HAP-1 (cell line): ENCODE measurements at regions not wholly inside any gene's neighbourhood (a gene's known extent, or its start where the extent isn't known, plus 50 kb on each side); places are given as distances from the start of the nearest gene placed in this dataset.

ENCODE experiments used
- DNase-seq, 2 experiments: peaks; one replicate each; pipeline ENCODE4 v3.0.0-alpha.2; 2016 to 2020; ENCODE audit warnings: low spot score in 2 of 2
- H3K27me3 ChIP-seq: fragments of 250-450 bp; sonication (Bioruptor Pico); 2 replicates; pipeline ENCODE4 v1.5.1; 2020; ENCODE audit warnings: low read depth, mild to moderate bottlenecking, moderate library complexity
- H3K36me3 ChIP-seq: fragments of 250-450 bp; sonication (Bioruptor Pico); replicated peaks from 2 replicates; pipeline ENCODE4 v1.5.1; 2020; ENCODE audit warnings: mild to moderate bottlenecking
- H3K4me1 ChIP-seq: fragments of 250-450 bp; sonication (Bioruptor Pico); 2 replicates; pipeline ENCODE4 v1.5.1; 2020; ENCODE audit warnings: mild to moderate bottlenecking
- H3K4me3 ChIP-seq: fragments of 250-450 bp; sonication (Bioruptor Pico); 2 replicates; pipeline ENCODE4 v1.5.1; 2020; ENCODE audit warnings: mild to moderate bottlenecking, moderate library complexity
- H3K9me3 ChIP-seq: fragments of 250-450 bp; sonication (Bioruptor Pico); 2 replicates; pipeline ENCODE4 v1.5.1; 2020; ENCODE audit warnings: mild to moderate bottlenecking, moderate library complexity
- in situ Hi-C: fragments of 300-500 bp; cut with MboI; formaldehyde crosslinking; loops from 3 replicates; pipeline ENCODE4 v1.14.3; 2020; ENCODE audit warnings: low sequenced_read_pairs, inconsistent platforms, mixed read lengths

DNA sequence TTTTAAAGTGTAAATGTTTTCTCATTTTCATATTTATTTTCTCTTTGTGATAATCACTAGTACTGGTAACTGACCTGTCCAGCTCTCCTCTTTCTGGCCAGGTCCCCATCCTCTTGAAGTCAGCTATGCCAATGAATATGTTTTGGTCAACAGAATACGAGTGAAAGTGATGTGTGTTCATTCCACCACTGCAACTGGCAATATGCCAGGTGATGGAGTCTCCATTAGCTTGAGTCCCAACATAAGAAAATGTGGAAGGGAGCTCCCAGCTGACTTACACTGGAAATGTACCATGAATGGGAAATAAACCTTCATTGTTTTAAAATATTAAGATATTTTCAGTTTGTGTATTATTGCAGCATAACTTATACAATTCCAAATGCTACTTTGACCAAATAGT lies 75.8 kb downstream of the CCDC34 start:
- DNase-seq: no peak
- in situ Hi-C loops: no loop called here

DNA sequence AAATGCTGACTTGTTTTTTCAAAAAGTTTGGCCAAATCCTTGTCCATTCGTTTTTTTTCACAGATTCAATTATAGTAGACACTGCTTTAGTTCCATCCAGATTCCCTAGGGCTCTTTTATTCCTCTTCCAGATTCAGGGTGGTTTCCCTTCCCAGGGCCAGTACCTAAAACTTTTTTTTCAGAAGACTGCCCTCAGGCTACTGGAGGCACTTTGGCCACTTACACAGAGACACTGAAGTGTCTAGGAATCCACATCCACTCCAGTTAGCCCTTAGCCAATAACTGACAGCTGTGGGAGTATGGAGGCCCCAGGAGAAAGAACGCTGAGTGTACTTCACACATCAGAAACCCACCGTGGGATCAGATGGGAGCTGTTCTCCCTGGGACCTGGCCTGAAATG lies 77.3 kb downstream of the CCDC34 start:
- no peak for DNase-seq
- in situ Hi-C loops: no loop called here
- Histone ChIP-seq H3K4me1 (peaks cover 6% of the 10 kb centered on the region), H3K27me3 (no peaks in the 10 kb centered on the region), H3K9me3 (peaks cover 6% of the 10 kb centered on the region), H3K36me3 (no peaks in the 10 kb centered on the region), H3K4me3 (no peak overlapping the region)

More for the DNA sequence above, 75.8 kb downstream of the CCDC34 start:
- Histone ChIP-seq H3K27me3 (no peaks in the 10 kb centered on the region), H3K9me3 (peaks cover 20% of the 10 kb centered on the region), H3K36me3 (no peaks in the 10 kb centered on the region), H3K4me1 (peaks cover 6% of the 10 kb centered on the region), H3K4me3 (no peak overlapping the region)

DNA sequence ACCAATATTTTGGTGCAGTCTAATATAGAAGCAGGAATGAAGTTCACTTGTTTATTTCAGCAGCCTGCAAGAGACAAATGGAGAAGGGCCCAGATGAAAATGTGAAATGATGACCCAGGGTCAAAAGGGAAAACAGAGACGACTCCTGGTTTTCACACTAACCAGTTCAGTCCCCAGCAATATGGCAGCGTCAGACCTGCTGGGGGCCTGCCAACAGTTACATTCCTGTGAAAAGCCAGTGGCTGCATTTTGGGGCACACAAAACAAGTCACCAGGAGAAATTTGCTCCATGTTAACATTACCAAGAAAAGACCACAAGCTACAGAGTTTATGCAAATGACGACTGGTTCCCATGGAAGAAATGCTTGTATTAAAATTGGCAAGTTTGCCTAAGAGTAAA lies 80.2 kb downstream of the CCDC34 start:
- in situ Hi-C loops: no loop called here
- DNase-seq: no peak
- no peaks in the 10 kb centered on the region for H3K36me3 ChIP-seq
- H3K27me3 ChIP-seq: no peaks in the 10 kb centered on the region
- no peaks in the 10 kb centered on the region for H3K4me1 ChIP-seq
- no peaks in the 10 kb centered on the region for H3K9me3 ChIP-seq
- no peak overlapping the region for H3K4me3 ChIP-seq

GRCh38 chr11:27281740-27282590 lies 81.0 kb downstream of the CCDC34 start:
- no peaks in the 10 kb centered on the region for H3K4me1 ChIP-seq
- peaks cover 2% of the 10 kb centered on the region; the same call in 1 of the 2 replicates for H3K27me3 ChIP-seq
- DNase-seq: no peak
- H3K9me3 ChIP-seq: no peaks in the 10 kb centered on the region
- H3K36me3 ChIP-seq: no peaks in the 10 kb centered on the region
- in situ Hi-C loops: no loop called here
- H3K4me3 ChIP-seq: no peak overlapping the region

DNA sequence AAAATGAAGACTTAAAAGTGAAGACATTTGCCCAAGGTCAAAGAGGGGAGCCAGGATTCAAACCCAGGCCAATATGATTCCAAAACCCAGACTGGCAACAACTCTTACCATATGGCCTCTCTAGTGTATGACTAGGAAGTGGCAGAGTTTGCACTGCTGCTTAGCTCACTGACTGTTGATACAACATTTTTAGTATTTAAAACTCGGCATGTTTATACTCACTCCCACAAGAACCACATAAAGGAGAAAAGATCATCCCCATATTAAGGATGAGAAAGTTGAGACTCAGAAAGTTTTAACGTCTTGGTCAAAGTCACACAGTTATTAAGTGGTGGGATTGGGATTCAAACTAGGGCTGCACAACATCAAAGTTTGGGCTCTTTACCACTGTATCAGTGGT lies 81.7 kb downstream of the CCDC34 start:
- H3K4me1 ChIP-seq: no peaks in the 10 kb centered on the region
- H3K4me3 ChIP-seq: no peak overlapping the region
- in situ Hi-C loops: no loop called here
- H3K9me3 ChIP-seq: no peaks in the 10 kb centered on the region
- H3K36me3 ChIP-seq: no peaks in the 10 kb centered on the region
- DNase-seq: no peak
- peaks cover 7% of the 10 kb centered on the region; the same call in 1 of the 2 replicates for H3K27me3 ChIP-seq

DNA sequence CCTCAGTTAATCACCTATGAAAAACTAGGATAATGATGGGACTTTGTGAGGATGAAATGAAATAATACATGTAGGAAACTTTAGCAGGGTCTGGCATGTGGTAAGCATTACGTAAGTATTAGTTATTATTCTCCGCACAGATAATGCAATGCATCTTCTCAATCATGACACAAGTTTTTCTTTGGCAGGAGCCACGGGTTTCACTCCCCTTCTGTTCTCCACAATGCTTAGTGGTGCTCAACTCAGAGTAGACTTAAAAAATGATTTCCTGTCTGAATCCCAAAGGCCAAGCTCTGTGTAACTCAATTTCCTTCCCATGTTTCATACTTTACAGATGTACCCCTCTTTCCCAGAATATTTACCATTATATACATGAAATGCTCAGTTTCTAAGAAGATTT lies 82.9 kb downstream of the CCDC34 start:
- in situ Hi-C loops: no loop called here
- H3K4me1 ChIP-seq: no peaks in the 10 kb centered on the region
- H3K9me3 ChIP-seq: no peaks in the 10 kb centered on the region
- DNase-seq: no peak
- H3K4me3 ChIP-seq: no peak overlapping the region
- peaks cover 7% of the 10 kb centered on the region; the same call in 1 of the 2 replicates for H3K27me3 ChIP-seq
- no peaks in the 10 kb centered on the region for H3K36me3 ChIP-seq

DNA sequence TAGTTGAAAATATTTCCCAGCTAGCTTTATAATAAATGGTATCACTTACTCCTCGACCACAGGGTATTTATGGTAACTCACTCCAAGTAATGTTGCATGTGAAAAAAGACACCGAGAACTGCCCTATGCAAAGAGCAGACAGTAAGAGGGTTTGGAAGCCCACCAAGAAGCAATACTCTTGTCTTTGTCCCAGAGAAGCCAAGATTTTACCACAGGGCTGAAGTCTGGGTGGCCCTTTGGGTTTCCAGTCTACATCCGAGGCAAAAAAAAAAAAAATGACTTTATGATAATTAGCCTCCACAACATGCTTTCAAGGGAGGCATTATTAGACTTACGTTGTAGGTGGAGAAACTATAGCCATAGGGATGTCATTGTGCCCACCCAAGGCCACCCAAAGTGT lies 83.6 kb downstream of the CCDC34 start:
- Histone ChIP-seq H3K4me1 (no peaks in the 10 kb centered on the region), H3K36me3 (no peaks in the 10 kb centered on the region), H3K27me3 (peaks cover 7% of the 10 kb centered on the region; the same call in 1 of the 2 replicates), H3K9me3 (no peaks in the 10 kb centered on the region), H3K4me3 (no peak overlapping the region)
- in situ Hi-C loops: no loop called here
- no peak for DNase-seq

- H3K4me3 ChIP-seq: no peak overlapping the region
- peaks cover 7% of the 10 kb centered on the region; the same call in 1 of the 2 replicates for H3K27me3 ChIP-seq
- H3K9me3 ChIP-seq: no peaks in the 10 kb centered on the region
- H3K36me3 ChIP-seq: no peaks in the 10 kb centered on the region
- in situ Hi-C loops: no loop called here
- no peak for DNase-seq
- H3K4me1 ChIP-seq: no peaks in the 10 kb centered on the region
These were observed 85.2 kb downstream of the CCDC34 start for GRCh38 chr11:27277843-27278242.

- Histone ChIP-seq H3K9me3 (no peaks in the 10 kb centered on the region; the same call in 1 of the 2 replicates), H3K4me3 (no peak overlapping the region), H3K27me3 (peaks cover 7% of the 10 kb centered on the region; the same call in 1 of the 2 replicates), H3K4me1 (no peaks in the 10 kb centered on the region), H3K36me3 (no peaks in the 10 kb centered on the region)
- DNase-seq: no peak
- in situ Hi-C loops: no loop called here
These were observed 86.9 kb downstream of the CCDC34 start for GRCh38 chr11:27276141-27276540.

GRCh38 chr11:27274854-27275395 lies 88.1 kb downstream of the CCDC34 start:
- no peak for DNase-seq
- no peak overlapping the region for H3K4me3 ChIP-seq
- peaks cover 7% of the 10 kb centered on the region; the same call in 1 of the 2 replicates for H3K27me3 ChIP-seq
- in situ Hi-C loops: no loop called here
- no peaks in the 10 kb centered on the region for H3K4me1 ChIP-seq
- H3K9me3 ChIP-seq: no peaks in the 10 kb centered on the region; the same call in 1 of the 2 replicates
- no peaks in the 10 kb centered on the region for H3K36me3 ChIP-seq

DNA sequence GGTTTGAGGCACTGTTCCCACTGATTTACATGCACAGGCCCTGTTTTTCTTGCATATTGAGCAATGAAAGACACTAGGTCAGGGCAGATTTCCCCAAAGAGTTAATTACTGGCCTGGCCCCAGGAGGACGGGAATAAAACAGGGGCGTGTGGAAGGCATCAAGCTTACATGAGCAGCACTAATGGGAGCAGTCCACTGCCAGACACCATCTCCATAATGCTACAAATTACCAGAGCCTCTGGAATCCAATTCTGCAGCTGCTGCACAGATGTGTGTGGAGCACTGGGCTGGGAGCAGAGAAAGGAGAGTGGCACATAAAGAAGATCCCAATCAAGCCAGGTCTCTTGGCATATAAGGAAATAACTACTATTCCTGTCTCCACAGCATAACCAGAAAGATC lies 96.9 kb downstream of the CCDC34 start:
- H3K4me3 ChIP-seq: no peak overlapping the region
- no peaks in the 10 kb centered on the region for H3K27me3 ChIP-seq
- no peaks in the 10 kb centered on the region for H3K9me3 ChIP-seq
- no peaks in the 10 kb centered on the region for H3K4me1 ChIP-seq
- no peaks in the 10 kb centered on the region for H3K36me3 ChIP-seq
- no peak for DNase-seq
- in situ Hi-C loops: no loop called here

DNA sequence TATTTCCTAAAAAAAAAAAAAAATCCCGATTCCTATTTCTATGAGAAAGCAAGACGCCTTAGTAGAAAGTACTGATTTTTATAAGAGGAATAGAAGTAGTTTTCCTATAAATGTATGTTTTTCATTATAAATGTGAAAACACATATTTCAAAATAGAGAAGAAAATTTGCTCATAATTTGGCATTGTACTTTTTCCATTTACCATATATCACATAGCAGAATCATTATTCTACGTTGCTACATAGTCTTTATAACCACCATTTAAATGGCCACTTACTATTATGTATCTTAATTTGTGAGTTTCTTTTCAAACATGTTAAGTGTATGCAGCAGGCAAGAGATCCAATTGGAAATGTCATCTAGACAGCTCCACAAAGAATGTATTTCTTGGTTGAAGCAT lies 99.0 kb downstream of the CCDC34 start:
- H3K4me3 ChIP-seq: no peak overlapping the region
- H3K9me3 ChIP-seq: no peaks in the 10 kb centered on the region
- H3K4me1 ChIP-seq: no peaks in the 10 kb centered on the region
- no peaks in the 10 kb centered on the region for H3K36me3 ChIP-seq
- in situ Hi-C loops: no loop called here
- no peak for DNase-seq
- H3K27me3 ChIP-seq: no peaks in the 10 kb centered on the region

GRCh38 chr11:27263046-27263445 lies 100.0 kb downstream of the CCDC34 start:
- H3K36me3 ChIP-seq: no peaks in the 10 kb centered on the region
- in situ Hi-C loops: no loop called here
- no peak for DNase-seq
- no peak overlapping the region for H3K4me3 ChIP-seq
- H3K4me1 ChIP-seq: no peaks in the 10 kb centered on the region
- H3K27me3 ChIP-seq: no peaks in the 10 kb centered on the region
- no peaks in the 10 kb centered on the region for H3K9me3 ChIP-seq

DNA sequence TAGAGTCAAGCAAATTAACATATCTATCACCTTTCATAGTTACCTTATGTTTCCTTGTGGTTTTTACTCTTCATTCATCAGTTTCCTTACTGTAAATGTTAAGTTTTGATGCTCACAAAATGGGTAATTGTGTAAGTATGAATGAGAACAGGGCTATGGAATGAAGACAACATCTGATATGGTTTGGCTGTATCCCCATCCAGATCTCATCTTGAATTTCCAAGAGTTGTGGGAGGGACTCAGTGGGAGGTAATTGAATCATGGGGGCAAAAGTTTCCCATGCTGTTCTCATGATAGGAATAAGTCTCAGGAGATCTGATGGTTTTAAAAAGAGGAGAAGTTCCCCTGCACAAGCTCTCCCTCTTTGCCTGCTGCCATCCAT lies 107.6 kb downstream of the CCDC34 start:
- DNase-seq: no peak
- in situ Hi-C loops: no loop called here
- no peaks in the 10 kb centered on the region for H3K27me3 ChIP-seq
- peaks cover 2% of the 10 kb centered on the region; the same call in 1 of the 2 replicates for H3K4me1 ChIP-seq
- no peak overlapping the region for H3K4me3 ChIP-seq
- peaks cover 7% of the 10 kb centered on the region; the same call in 1 of the 2 replicates for H3K9me3 ChIP-seq
- no peaks in the 10 kb centered on the region for H3K36me3 ChIP-seq
